ENCODE measurements at regions not wholly inside any gene's neighbourhood (a gene's known extent, or its start where the extent isn't known, plus 50 kb on each side); places are given as distances from the start of the nearest gene placed in this dataset.

- H3K36me3 ChIP-seq, result no peaks in the 10 kb centered on the region
- H3K27me3 ChIP-seq, result no peaks in the 10 kb centered on the region
- H3K4me1 ChIP-seq, result no peaks in the 10 kb centered on the region
- intact Hi-C loops (cut with DNase I), result no loop called here
- DNase-seq, result no peak
- H3K4me3 ChIP-seq, result no peak overlapping the region
- no peak overlapping the region for H3K9ac ChIP-seq (ENCODE audit: low read depth in 2 of 2, low read length in 2 of 2)
- H3K27ac ChIP-seq, result no peak overlapping the region
- H3K9me3 ChIP-seq, result no peaks in the 10 kb centered on the region
- no peak for TF ChIP-seq CTCF (IDR thresholded peaks at IDR 0.05)
These were observed 85.3 kb downstream of the PLXNA1 start for GRCh38 chr3:127068111-127068810.

- H3K4me3 ChIP-seq, result no peak overlapping the region
- no peak overlapping the region for H3K27ac ChIP-seq
- H3K9ac ChIP-seq (ENCODE audit: low read depth in 2 of 2, low read length in 2 of 2), result no peak overlapping the region
- TF ChIP-seq CTCF (IDR thresholded peaks at IDR 0.05), result no peak
- H3K36me3 ChIP-seq, result no peaks in the 10 kb centered on the region
- H3K4me1 ChIP-seq, result no peaks in the 10 kb centered on the region
- no peaks in the 10 kb centered on the region for H3K27me3 ChIP-seq
- no peak for DNase-seq
- H3K9me3 ChIP-seq, result no peaks in the 10 kb centered on the region
- intact Hi-C loops (cut with DNase I), result no loop called here
These were observed 86.0 kb downstream of the PLXNA1 start for GRCh38 chr3:127068871-127069270.

- Histone ChIP-seq H3K4me1 (no peaks in the 10 kb centered on the region), H3K9me3 (no peaks in the 10 kb centered on the region), H3K9ac (ENCODE audit: low read depth in 2 of 2, low read length in 2 of 2) (no peak overlapping the region), H3K36me3 (no peaks in the 10 kb centered on the region), H3K27me3 (no peaks in the 10 kb centered on the region), H3K27ac (no peak overlapping the region), H3K4me3 (no peak overlapping the region)
- intact Hi-C loops (cut with DNase I), result no loop called here
- no peak for DNase-seq
- no peak for TF ChIP-seq CTCF (IDR thresholded peaks at IDR 0.05)
These were observed 87.0 kb downstream of the PLXNA1 start for GRCh38 chr3:127069814-127070440.

GRCh38 chr3:127070776-127071175 is 87.9 kb downstream of the PLXNA1 start:
- Histone ChIP-seq H3K4me1 (no peaks in the 10 kb centered on the region), H3K9me3 (no peaks in the 10 kb centered on the region), H3K4me3 (no peak overlapping the region), H3K9ac (ENCODE audit: low read depth in 2 of 2, low read length in 2 of 2) (no peak overlapping the region), H3K36me3 (no peaks in the 10 kb centered on the region), H3K27ac (no peak overlapping the region), H3K27me3 (no peaks in the 10 kb centered on the region)
- TF ChIP-seq CTCF (IDR thresholded peaks at IDR 0.05), result no peak
- intact Hi-C loops (cut with DNase I), result no loop called here
- no peak for DNase-seq

- no peak for DNase-seq
- Histone ChIP-seq H3K27me3 (no peaks in the 10 kb centered on the region), H3K36me3 (no peaks in the 10 kb centered on the region), H3K27ac (no peak overlapping the region), H3K4me1 (no peaks in the 10 kb centered on the region), H3K9me3 (no peaks in the 10 kb centered on the region), H3K9ac (ENCODE audit: low read depth in 2 of 2, low read length in 2 of 2) (no peak overlapping the region), H3K4me3 (no peak overlapping the region)
- intact Hi-C loops (cut with DNase I), result no loop called here
- TF ChIP-seq CTCF (IDR thresholded peaks at IDR 0.05), result no peak
These were observed 88.7 kb downstream of the PLXNA1 start for GRCh38 chr3:127071597-127072001.

Measured in colonic mucosa (tissue), 4 donors.